Psoas muscle (tissue), 7 donors: ENCODE measurements at regions not wholly inside any gene's neighbourhood (a gene's known extent, or its start where the extent isn't known, plus 50 kb on each side); places are given as distances from the start of the nearest gene placed in this dataset.

ENCODE experiments used
- ATAC-seq, 4 donors: fragments of 200-7000 bp; cut with Tn5 transposase; one replicate each; pipeline ENCODE4 v1.9.1; 2020; ENCODE audit warnings: moderate library complexity in 3 of 4, mild to moderate bottlenecking in 2 of 4
- DNase-seq, 2 donors: peaks; one replicate each; pipeline ENCODE4 v3.0.0-alpha.2; 2020
- H3K27ac ChIP-seq: fragments of 200-600 bp; one replicate; pipeline ENCODE4 v1.8.0; 2022
- H3K27me3 ChIP-seq, 3 donors: fragments of 200-600 bp in 1 of 3; one replicate each; pipeline versions ENCODE4 v1.6.1 to v1.8.0; 2013 to 2022; ENCODE audit warnings: low read length in 2 of 3, mild to moderate bottlenecking in 2 of 3, moderate library complexity in 1 of 3; ENCODE audit not compliant: insufficient read depth in 3 of 3
- H3K36me3 ChIP-seq, 2 donors: fragments of 200-600 bp in 1 of 2; one replicate each; pipeline versions ENCODE4 v1.6.1 to v1.8.0; 2013 to 2022; ENCODE audit warnings: low read depth in 1 of 2, mild to moderate bottlenecking in 1 of 2, moderate library complexity in 1 of 2; ENCODE audit not compliant: insufficient read depth in 1 of 2
- H3K4me1 ChIP-seq: fragments of 200-600 bp; one replicate; pipeline ENCODE4 v1.8.0; 2022
- H3K4me3 ChIP-seq: fragments of 200-600 bp; one replicate; pipeline ENCODE4 v1.8.0; 2022; ENCODE audit warnings: mild to moderate bottlenecking
- H3K9me3 ChIP-seq: fragments of 200-600 bp; one replicate; pipeline ENCODE4 v1.8.0; 2022
- CTCF ChIP-seq: fragments of 200-600 bp; IDR thresholded peaks from one replicate; pipeline ENCODE4 v1.8.0; 2022; ENCODE audit warnings: antibody characterized with exemption
- WGBS, 3 donors: extraction: QIAGEN DNeasy Blood & Tissue Kit; methylation state at CpG; one replicate each; pipeline versions ENCODE4 v1.1.6 to v1.1.7; 2013; 5-methylcytosine and 5-hydroxymethylcytosine counted together
- intact Hi-C, 2 donors: fragments of 100-400 bp; cut with DNase I; formaldehyde crosslinking; loops; one replicate each; pipeline versions ENCODE4 v1.11.0 to v1.14.2; 2022
- donor health status: healthy with polysubstance abuse.
- donor health status: DM: no; HTN: no; CAD: no; lungs with moderate emphysema.
- donor health status: Bipolar disorder and iron deficiency.
- donor health status: healthy.
- donor health status: DM: yes; HTN: yes; CAD: no.
- donor health status: DM: no; HTN: no; CAD: no.
- donor health status: DM: yes; HTN: yes; CAD: no.

- peak in 1 of 2 donors; percentile 57 for DNase-seq
- H3K36me3 ChIP-seq: no peaks in the 10 kb centered on the region
- no peak overlapping the region for H3K4me3 ChIP-seq
- no peaks in the 10 kb centered on the region for H3K4me1 ChIP-seq
- ATAC-seq: no peak
- peaks cover 0 to 4% (median 0%) of the 10 kb centered on the region in 3 donors for H3K27me3 ChIP-seq
- 28 to 50% (median 37%) methylated on average over 32 to 33 of the region's 33 CpGs for WGBS, 3 donors
- intact Hi-C loops: loop anchor here (5.0 kb wide), 2 partner anchors 60 to 65 kb away; no protein-coding TSS in a partner anchor
- H3K9me3 ChIP-seq: no peaks in the 10 kb centered on the region
- TF ChIP-seq CTCF: peak; percentile 61
- no peak overlapping the region for H3K27ac ChIP-seq
These were observed 197.9 kb upstream of the ADAMTS16 start for GRCh38 chr5:4941957-4942830.

- Histone ChIP-seq H3K4me3 (no peak overlapping the region), H3K9me3 (no peaks in the 10 kb centered on the region), H3K27ac (no peak overlapping the region), H3K36me3 (no peaks in the 10 kb centered on the region), H3K27me3 (peaks cover 0 to 4% (median 0%) of the 10 kb centered on the region in 3 donors), H3K4me1 (no peaks in the 10 kb centered on the region)
- DNase-seq (no peak), ATAC-seq (no peak)
- no peak for TF ChIP-seq CTCF
- intact Hi-C loops: loop anchor here (5.0 kb wide), 2 partner anchors 61 to 66 kb away; no protein-coding TSS in a partner anchor
- WGBS, 3 donors: 89 to 94% (median 90%) methylated on average over 9 of the region's 9 CpGs
These were observed 197.3 kb upstream of the ADAMTS16 start for GRCh38 chr5:4942831-4943178.

- Histone ChIP-seq H3K27ac (no peak overlapping the region), H3K4me3 (no peak overlapping the region), H3K9me3 (no peaks in the 10 kb centered on the region), H3K36me3 (no peaks in the 10 kb centered on the region), H3K4me1 (no peaks in the 10 kb centered on the region), H3K27me3 (peaks cover 0 to 4% (median 0%) of the 10 kb centered on the region in 3 donors)
- WGBS, 3 donors: 87 to 90% (median 89%) methylated on average over 7 of the region's 7 CpGs
- ATAC-seq (no peak), DNase-seq (no peak)
- TF ChIP-seq CTCF: no peak
- intact Hi-C loops: no loop called here
These were observed 194.8 kb upstream of the ADAMTS16 start for GRCh38 chr5:4945296-4945695.

- TF ChIP-seq CTCF: no peak
- Histone ChIP-seq H3K9me3 (no peaks in the 10 kb centered on the region), H3K4me3 (no peak overlapping the region), H3K4me1 (no peaks in the 10 kb centered on the region), H3K27ac (no peak overlapping the region), H3K27me3 (no peaks in the 10 kb centered on the region), H3K36me3 (no peaks in the 10 kb centered on the region)
- WGBS, 3 donors: 86 to 100% (median 92%) methylated on average over 1 of the region's 1 CpG
- no peak for DNase-seq
- no peak for ATAC-seq
- intact Hi-C loops: no loop called here
These were observed 193.0 kb upstream of the ADAMTS16 start for GRCh38 chr5:4947106-4947505.
